ENCODE measurements at regions not wholly inside any gene's neighbourhood (a gene's known extent, or its start where the extent isn't known, plus 50 kb on each side); places are given as distances from the start of the nearest gene placed in this dataset.

DNA sequence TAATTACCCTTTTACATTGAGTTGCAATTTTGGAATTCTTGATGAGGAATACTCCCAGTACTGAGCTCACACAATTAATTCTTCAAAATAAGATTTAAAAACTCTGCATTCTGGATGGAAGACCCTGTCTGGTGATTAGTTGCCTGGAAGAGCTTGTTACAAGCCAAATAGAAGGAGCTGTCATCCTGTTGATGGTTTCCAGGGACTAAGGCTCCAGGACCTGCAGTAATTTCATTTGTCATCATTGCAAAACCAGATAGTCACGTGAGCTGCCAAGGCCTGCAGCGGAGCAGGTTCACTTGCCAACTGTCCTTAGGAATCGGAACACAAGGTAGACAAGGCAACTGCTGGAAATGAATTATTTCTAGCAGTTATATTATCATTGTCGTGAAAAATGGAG lies 597.7 kb downstream of the CCDC171 start:
- H4K20me1 ChIP-seq (ENCODE audit: insufficient read depth, low read length): no peaks in the 10 kb centered on the region
- ATAC-seq (ENCODE audit: insufficient read depth, low read depth): no peak

DNA sequence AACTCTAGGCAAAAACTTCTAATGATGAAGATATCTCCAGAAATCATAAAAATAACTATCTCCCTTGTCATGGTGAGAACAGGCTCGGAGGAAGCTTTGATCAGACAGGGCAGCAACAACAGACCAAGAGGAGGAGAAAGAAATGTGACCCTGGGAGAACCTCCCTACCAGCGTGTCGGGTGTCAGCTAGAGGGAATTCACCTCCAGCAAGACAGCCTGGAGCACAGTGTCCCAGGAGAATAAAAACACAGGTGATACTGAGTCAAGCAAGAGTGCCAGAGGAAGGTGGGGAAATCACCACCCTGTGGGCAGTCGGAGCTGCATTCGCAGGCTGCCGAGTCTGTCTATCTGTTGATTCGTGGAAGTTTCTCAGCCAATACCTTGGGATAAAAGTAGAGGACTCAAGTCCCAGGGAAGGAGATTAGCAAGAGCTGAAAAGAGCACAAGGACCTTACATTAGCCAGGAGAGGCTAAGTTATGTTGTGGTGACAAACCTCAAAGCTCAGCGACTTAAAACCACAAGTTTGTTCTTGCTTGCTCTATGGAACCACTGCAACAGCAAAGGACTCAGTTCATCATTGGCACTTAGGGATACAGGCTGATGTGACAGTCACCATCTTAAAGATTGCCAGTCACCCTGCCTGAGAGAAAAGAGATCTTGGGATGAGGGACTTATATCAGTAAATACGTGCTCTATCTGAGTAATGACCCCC lies 598.3 kb downstream of the CCDC171 start:
- TF ChIP-seq EZH2 (IDR thresholded peaks at IDR 0.05; ENCODE audit: borderline replicate concordance, low read depth, low read length, severe bottlenecking): no peak
- TF ChIP-seq, protein P1, sequence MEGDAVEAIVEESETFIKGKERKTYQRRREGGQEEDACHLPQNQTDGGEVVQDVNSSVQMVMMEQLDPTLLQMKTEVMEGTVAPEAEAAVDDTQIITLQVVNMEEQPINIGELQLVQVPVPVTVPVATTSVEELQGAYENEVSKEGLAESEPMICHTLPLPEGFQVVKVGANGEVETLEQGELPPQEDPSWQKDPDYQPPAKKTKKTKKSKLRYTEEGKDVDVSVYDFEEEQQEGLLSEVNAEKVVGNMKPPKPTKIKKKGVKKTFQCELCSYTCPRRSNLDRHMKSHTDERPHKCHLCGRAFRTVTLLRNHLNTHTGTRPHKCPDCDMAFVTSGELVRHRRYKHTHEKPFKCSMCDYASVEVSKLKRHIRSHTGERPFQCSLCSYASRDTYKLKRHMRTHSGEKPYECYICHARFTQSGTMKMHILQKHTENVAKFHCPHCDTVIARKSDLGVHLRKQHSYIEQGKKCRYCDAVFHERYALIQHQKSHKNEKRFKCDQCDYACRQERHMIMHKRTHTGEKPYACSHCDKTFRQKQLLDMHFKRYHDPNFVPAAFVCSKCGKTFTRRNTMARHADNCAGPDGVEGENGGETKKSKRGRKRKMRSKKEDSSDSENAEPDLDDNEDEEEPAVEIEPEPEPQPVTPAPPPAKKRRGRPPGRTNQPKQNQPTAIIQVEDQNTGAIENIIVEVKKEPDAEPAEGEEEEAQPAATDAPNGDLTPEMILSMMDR (IDR thresholded peaks at IDR 0.05; ENCODE audit: borderline replicate concordance, extremely low read depth, low read length, poor library complexity, severe bottlenecking): no peak
- ATAC-seq (ENCODE audit: insufficient read depth, low read depth): peak; percentile 82
- Histone ChIP-seq H3K36me3 (ENCODE audit: insufficient read depth, low read length) (no peaks in the 10 kb centered on the region), H3K4me3 (ENCODE audit: low read depth in 1 of 2, low read length in 2 of 2) (no peak overlapping the region), H2AFZ (ENCODE audit: low read depth, low read length) (no peak overlapping the region), H4K20me1 (ENCODE audit: insufficient read depth, low read length) (no peaks in the 10 kb centered on the region), H3K4me1 (ENCODE audit: insufficient read depth, low read length) (peaks cover 15% of the 10 kb centered on the region), H3K79me2 (ENCODE audit: insufficient read depth, low read length) (no peaks in the 10 kb centered on the region), H3K4me2 (ENCODE audit: insufficient read depth, low read length) (no peak overlapping the region), H3K27ac (ENCODE audit: low read length) (no peak overlapping the region), H3K9me3 (ENCODE audit: insufficient read depth, low read length, severe bottlenecking) (no peaks in the 10 kb centered on the region), H3K9ac (ENCODE audit: low read depth, low read length) (no peak overlapping the region), H3K27me3 (ENCODE audit: insufficient read depth, low read length, poor library complexity) (no peaks in the 10 kb centered on the region)
- DNase-seq: peak; percentile 26

More for the DNA sequence above, 597.7 kb downstream of the CCDC171 start:
- DNase-seq: no peak
- H3K4me3 ChIP-seq (ENCODE audit: low read depth in 1 of 2, low read length in 2 of 2): no peak overlapping the region
- no peaks in the 10 kb centered on the region for H3K27me3 ChIP-seq (ENCODE audit: insufficient read depth, low read length, poor library complexity)
- no peak overlapping the region for H2AFZ ChIP-seq (ENCODE audit: low read depth, low read length)
- peaks cover 15% of the 10 kb centered on the region for H3K4me1 ChIP-seq (ENCODE audit: insufficient read depth, low read length)
- H3K4me2 ChIP-seq (ENCODE audit: insufficient read depth, low read length): no peak overlapping the region
- no peaks in the 10 kb centered on the region for H3K36me3 ChIP-seq (ENCODE audit: insufficient read depth, low read length)
- H3K9me3 ChIP-seq (ENCODE audit: insufficient read depth, low read length, severe bottlenecking): no peaks in the 10 kb centered on the region
- H3K27ac ChIP-seq (ENCODE audit: low read length): no peak overlapping the region
- no peak for TF ChIP-seq EZH2 (IDR thresholded peaks at IDR 0.05; ENCODE audit: borderline replicate concordance, low read depth, low read length, severe bottlenecking)
- TF ChIP-seq, protein P1 (IDR thresholded peaks at IDR 0.05; ENCODE audit: borderline replicate concordance, extremely low read depth, low read length, poor library complexity, severe bottlenecking): no peak
- no peak overlapping the region for H3K9ac ChIP-seq (ENCODE audit: low read depth, low read length)
- H3K79me2 ChIP-seq (ENCODE audit: insufficient read depth, low read length): no peaks in the 10 kb centered on the region

DNA sequence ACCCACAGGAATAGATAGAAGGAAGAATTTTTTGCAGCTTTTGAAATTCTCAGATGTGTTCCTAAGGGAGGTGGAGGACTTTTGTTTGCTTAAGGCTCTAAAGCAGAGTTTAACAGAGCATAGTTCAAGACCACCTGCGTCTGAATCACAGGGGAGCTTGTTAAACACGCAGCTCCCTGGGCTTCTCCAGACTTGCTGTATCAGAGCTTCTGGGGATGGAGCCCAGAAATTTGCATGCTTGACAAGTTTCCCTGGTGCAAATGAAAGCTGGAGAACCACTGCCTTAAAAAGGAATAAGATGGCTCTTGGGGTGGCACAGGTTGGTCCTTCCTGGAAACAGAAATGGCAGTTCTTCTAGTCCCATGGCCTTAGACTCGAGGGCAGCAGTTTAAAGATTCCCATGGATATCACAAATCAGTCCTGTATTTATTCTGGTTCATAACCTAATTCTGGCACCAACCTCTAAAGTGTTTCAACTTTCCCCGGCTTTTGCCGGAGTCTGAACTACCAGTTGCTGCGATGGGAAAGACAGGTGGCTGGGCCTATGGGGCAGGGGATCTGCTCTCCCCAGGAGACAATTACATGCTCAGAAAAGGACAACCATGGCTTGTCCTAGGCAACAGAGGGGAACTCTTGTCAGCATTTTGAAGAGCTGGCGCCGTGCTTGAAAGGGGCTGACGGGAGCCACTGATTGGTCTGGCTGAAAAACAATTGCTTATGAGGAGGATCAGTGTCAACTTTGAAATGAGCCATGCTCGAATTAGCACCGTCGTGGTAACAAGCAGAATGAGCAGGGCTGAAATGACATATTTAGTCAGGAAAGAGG lies 599.6 kb downstream of the CCDC171 start:
- ATAC-seq (ENCODE audit: insufficient read depth, low read depth) (no peak), DNase-seq (no peak)
- Histone ChIP-seq H3K36me3 (ENCODE audit: insufficient read depth, low read length) (no peaks in the 10 kb centered on the region), H3K9ac (ENCODE audit: low read depth, low read length) (no peak overlapping the region), H3K4me1 (ENCODE audit: insufficient read depth, low read length) (peaks cover 15% of the 10 kb centered on the region), H2AFZ (ENCODE audit: low read depth, low read length) (no peak overlapping the region), H3K27me3 (ENCODE audit: insufficient read depth, low read length, poor library complexity) (no peaks in the 10 kb centered on the region), H3K9me3 (ENCODE audit: insufficient read depth, low read length, severe bottlenecking) (no peaks in the 10 kb centered on the region), H3K27ac (ENCODE audit: low read length) (no peak overlapping the region), H3K79me2 (ENCODE audit: insufficient read depth, low read length) (no peaks in the 10 kb centered on the region), H3K4me3 (ENCODE audit: low read depth in 1 of 2, low read length in 2 of 2) (no peak overlapping the region), H4K20me1 (ENCODE audit: insufficient read depth, low read length) (no peaks in the 10 kb centered on the region), H3K4me2 (ENCODE audit: insufficient read depth, low read length) (no peak overlapping the region)
- TF ChIP-seq EZH2 (IDR thresholded peaks at IDR 0.05; ENCODE audit: borderline replicate concordance, low read depth, low read length, severe bottlenecking): no peak
- TF ChIP-seq, protein P1 (IDR thresholded peaks at IDR 0.05; ENCODE audit: borderline replicate concordance, extremely low read depth, low read length, poor library complexity, severe bottlenecking): no peak

Measured in DND-41 (cell line).